ENCODE measurements at regions not wholly inside any gene's neighbourhood (a gene's known extent, or its start where the extent isn't known, plus 50 kb on each side); places are given as distances from the start of the nearest gene placed in this dataset.

- TF ChIP-seq CTCF (tag by site-specific recombination; IDR thresholded peaks at IDR 0.05) = no peak
- no peak for TF ChIP-seq ZNF202 (tag by site-specific recombination; IDR thresholded peaks at IDR 0.05; ENCODE audit: borderline replicate concordance)
- TF ChIP-seq ZNF366 (tag by site-specific recombination; conservative IDR thresholded peaks at IDR 0.05) = no peak
- no peak for TF ChIP-seq ZBTB8A (tag by site-specific recombination; IDR thresholded peaks at IDR 0.05)
- no peak for TF ChIP-seq ZNF423 (tag by site-specific recombination; IDR thresholded peaks at IDR 0.05)
- TF ChIP-seq ZNF645 (tag by site-specific recombination; IDR thresholded peaks at IDR 0.05) = no peak
- TF ChIP-seq ZNF121 (tag by site-specific recombination; IDR thresholded peaks at IDR 0.05) = no peak
- TF ChIP-seq ATF2 (tag by site-specific recombination; IDR thresholded peaks at IDR 0.05; ENCODE audit: low read depth) = no peak
- TF ChIP-seq ZSCAN18 (tag by site-specific recombination; IDR thresholded peaks at IDR 0.05) = no peak
- no peak for TF ChIP-seq ZNF398 (tag by site-specific recombination; IDR thresholded peaks at IDR 0.05)
- no peak for TF ChIP-seq ZNF677 (tag by site-specific recombination; IDR thresholded peaks at IDR 0.05)
- TF ChIP-seq PRDM6 (tag by site-specific recombination; IDR thresholded peaks at IDR 0.05) = no peak
Observed at GRCh38 chr7:53541475-53541874, 506.0 kb downstream of the POM121L12 start.
